COLO668 (cell line): ENCODE measurements at regions not wholly inside any gene's neighbourhood (a gene's known extent, or its start where the extent isn't known, plus 50 kb on each side); places are given as distances from the start of the nearest gene placed in this dataset.
"Not testable (repeated sequence)": the region's sequence is repeated elsewhere in the genome, so short reads cannot be mapped to it uniquely, and the experiment has no call there.

Experiments
- DNase-seq: peaks from one replicate; lab custom pipeline; 2025; ENCODE audit not compliant: unreplicated experiment; lab: John Stamatoyannopoulos, UW

DNA sequence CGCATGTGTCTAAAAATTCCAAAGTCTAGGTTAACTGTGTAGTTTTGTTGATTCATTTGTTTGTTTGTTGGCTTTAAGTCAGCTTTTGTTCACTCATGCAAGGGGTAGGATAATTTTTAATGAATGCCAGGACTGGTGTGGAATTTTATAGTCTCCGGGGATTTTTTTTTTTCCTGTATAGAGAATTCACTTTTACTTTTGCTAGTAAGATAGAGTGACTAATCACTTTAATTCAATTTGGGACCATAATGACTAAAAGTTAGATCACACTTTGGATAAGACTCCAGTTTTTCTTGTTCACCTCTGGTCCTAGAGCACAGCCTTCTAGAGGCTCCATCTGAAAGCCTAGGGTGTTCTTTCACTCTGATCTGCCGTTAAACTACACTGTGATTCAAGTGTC, 1690.0 kb downstream of the PCDH9 start:
- DNase-seq, result no peak

DNA sequence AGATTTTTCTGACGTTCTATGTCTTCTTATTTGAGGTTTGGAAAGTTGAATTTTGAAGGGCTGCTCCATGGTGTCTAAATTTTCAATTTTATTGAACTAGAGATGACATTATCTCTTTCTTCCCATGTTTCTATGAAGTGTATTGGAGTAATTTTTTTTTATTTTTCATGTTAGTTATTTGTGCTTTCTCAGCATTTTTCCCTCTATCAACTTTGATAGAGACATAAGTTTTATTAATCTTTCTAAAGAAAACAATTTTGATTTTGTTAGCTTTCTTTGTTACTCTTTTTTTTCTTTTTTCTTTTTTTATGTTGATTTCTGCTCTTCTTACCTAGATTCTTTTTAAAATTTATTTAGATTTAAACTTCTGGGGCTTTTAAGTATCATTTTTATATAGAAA, 1694.8 kb downstream of the PCDH9 start:
- no peak for DNase-seq

DNA sequence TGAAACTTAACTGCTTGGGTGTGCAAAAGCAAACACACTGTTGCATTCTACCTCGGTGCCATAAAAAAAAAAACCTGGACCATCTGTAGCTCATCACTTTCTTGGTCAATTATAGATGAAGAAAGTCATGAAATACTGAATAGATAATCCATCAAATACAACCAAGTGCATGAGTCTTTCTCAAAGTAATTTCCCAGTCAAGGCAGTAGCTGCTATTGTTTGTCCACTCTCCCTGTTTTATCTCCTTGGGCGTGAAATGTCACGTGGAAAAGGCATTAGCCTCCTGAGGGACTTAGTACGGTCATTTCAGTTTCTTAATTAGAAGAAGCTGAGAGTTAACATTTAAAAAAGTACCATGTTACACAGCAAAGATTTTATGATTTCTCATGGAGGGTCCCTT, 1697.9 kb downstream of the PCDH9 start:
- no peak for DNase-seq

DNA sequence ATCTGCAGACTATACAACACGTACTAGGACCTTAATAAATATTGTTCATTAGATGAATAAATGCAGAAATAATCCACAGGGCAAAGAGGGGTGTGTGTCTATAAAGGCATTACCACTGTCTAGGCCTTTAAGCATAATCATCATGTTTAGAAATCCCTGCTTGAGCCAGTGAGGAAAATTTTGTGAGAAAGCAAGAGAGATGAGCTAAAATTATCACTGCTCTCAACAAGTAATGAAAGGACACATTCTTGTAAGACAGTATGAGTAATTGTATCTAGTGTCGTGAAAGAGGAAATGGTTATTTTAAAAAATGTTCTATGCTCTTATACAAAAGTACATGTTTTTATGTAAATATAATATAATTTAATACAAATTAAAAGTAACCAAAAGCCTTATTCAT, 1699.4 kb downstream of the PCDH9 start:
- DNase-seq, result no peak

DNA sequence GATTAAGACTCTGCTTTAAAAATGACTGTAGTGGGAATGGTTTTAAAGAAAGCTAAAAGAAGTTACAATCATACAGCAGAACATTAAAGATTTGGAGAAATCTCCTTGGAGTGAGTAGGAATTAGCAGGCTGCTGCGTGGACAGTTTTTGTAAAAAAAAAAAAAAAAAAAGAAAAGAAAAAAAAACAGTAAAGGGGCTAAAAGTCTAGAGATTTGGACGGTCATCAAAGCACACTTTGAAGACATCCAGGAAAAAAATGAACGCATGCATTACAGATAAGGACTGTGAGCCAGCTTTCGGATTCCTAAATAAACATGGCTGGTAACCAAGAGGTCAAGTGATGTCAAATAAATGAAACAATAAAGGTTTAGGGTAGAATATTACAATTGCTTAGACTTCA, 1700.6 kb downstream of the PCDH9 start:
- DNase-seq, result no peak

DNA sequence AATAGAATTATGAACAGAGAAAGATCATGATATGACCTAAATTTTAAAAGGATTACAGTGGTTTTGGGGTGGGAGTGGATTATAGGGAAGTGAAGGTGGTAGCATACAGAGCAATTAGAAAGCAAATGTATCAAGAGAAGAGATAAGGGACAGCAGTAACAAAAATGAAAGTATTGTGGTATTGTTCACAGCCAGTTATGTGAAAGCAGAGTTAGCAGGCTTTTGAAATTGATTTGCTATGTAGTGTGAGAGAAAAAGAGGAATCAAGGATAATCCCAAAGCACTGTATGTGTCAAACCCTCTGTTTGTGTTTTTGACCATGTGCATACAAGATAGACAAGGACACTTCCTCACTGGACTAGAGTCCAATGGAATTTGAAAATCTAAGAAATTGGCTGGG, 1721.4 kb downstream of the PCDH9 start:
- DNase-seq, result no peak

DNA sequence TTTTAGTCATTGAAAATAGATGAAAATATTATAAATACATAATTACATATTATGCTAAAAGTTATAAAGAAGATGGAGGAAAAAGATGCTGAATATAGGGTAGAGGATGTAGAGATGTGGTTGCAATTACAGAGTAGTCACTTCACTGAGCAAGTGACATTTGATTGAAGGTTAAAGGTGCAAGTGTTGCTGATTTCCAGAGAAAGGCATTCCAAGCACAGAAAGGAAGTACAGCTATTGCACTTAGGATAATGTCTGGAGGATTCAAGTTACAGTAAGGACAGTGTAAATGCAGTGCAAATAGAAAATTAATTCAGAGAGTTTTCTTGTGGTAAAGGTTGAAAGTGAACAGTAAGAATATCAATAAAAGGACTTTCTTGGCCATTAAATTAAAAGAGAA, 1721.8 kb downstream of the PCDH9 start:
- no peak for DNase-seq

DNA sequence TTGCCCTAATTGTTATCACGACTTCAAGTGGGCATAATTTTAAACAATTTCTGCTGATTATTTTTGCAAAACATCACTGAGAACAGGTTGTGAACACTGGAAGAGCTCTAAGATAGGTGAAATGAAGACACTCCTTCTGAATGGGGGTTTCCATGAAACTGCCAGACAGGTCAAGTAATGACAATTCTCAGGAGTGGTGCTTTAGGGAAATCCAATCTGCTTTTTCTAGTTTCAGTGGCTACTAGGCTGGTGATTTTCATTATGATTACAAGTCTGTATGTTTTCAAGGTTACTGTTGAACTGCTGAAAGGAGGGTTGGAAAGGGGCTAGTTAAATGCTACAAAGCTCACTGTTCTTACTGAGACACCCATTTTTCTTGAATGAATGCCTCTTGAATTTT, 1724.2 kb downstream of the PCDH9 start:
- no peak for DNase-seq

DNA sequence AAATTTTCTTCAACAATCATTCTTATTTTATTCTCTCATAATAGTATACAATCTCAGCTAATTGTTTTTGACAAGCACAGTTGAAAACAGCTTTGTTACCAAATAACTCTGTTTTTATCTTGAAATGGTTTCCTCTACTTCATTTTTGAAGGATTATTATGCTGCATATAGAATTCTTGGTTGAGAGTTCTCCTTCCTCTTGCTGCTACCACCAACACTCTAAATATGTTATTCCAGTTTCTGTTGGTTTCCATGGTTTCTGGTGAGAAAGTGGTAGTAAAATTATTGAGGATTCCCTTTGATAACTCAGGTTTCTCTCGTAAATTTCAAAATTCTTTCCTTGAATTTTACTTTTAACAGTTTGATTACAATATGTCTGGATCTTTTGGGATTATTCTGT, 1725.9 kb downstream of the PCDH9 start:
- no peak for DNase-seq

DNA sequence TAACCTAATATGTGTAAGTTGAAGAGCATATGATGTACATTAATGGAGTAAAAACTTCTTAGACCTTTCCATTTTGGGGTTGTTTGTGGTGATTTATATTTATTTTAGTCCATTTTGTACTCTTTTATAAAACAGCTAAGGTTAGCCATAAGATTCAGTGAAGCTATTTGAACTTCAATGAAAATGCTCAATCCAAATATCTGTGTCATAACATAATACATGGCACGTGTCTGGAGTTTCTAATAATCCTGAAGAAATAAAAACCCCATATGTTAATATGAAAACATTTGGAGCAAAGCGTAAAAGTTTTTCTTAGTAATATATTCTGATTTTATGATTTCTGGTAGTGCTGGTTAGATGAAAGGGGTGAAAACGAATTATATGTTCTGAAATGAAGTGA, 1729.7 kb downstream of the PCDH9 start:
- DNase-seq, result no peak

DNA sequence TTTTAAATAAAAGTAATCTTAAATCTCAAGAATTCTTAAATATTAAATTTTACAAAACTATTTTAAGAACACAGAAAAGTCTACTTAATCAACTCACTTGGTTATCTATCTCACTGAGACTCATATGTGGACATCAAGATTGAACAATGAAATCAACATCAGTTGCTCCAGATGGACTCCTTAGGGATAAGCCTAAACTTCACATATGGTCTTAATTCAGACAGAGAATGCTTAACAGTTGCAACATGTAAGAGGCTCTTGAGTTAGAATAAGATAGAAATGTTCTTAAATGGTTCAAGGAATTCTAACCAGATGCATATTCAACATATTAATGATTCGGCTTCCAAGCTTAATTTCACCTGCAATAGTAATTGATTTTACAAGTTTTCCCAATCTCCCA, 1730.9 kb downstream of the PCDH9 start:
- DNase-seq, result no peak

DNA sequence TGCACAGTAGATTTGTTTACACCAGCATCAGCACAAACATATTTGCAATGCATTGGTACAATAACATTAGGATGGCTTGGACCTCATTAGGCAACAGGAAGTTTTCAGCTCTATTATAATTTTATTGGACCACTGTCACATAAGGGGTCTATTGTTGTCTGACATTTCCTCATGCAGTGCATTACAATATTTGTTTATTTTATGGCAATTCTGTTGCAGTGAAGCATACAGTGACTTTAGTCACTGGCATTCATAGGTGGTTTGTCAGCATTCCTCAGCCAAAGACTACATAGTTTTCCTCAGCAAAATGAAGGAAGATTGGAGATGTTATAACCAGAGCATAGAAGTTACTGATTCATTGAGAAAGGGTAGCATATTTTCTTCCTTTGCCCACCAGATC, 1732.9 kb downstream of the PCDH9 start:
- no peak for DNase-seq

DNA sequence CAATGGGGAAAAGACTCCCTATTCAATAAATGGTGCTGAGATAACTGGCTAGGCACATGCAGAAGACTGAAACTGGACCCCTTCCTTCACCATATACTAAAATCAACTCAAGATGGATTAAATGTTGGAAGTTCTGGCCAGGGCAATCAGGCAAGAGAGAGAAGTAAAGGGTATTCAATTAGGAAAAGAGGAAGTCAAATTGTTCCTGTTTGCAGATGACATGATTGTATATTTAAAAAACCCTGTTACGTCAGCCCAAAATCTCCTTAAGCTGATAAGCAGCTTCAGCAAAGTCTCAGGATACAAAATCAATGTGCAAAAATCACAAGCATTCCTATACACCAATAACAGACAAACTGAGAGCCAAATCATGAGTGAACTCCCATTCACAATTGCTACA, 1739.4 kb downstream of the PCDH9 start:
- not testable (repeated sequence) for DNase-seq

DNA sequence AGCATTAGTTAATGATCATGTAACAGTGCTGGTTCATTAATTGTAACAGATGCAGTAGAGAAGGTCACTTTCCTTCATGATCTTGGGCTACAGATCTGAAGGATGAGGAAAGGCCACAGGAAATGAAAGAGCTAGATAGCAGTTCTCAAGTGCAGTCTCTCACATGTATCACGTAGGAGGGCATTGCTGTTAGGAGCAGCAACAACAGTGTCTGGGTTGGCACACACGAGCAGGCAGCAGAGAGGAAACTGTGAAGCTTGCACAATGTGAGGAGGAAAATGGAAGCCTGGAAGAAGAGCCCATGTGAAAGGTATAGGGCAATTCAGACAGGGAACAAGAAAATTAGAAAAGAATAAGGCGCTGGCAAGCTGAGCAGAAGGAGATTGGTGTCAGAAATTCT, 1741.5 kb downstream of the PCDH9 start:
- no peak for DNase-seq

DNA sequence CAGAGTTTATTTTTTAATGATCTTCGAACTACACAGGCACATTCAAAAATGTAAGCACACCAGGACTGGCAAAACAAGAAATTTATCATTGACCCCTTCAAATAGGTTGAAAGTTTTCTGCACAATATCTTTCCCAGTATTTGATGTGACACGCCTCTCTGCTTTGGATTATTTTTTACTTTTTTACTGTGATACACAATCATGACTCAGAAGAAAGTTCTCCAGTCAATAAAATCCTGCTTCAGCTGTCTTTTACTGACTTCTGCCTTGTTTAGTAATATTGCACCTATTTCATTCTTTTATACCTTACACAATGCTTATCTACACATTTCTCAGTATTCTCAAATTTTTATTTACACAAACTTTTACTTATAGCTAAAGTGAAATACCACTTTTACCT, 1750.4 kb downstream of the PCDH9 start:
- no peak for DNase-seq

DNA sequence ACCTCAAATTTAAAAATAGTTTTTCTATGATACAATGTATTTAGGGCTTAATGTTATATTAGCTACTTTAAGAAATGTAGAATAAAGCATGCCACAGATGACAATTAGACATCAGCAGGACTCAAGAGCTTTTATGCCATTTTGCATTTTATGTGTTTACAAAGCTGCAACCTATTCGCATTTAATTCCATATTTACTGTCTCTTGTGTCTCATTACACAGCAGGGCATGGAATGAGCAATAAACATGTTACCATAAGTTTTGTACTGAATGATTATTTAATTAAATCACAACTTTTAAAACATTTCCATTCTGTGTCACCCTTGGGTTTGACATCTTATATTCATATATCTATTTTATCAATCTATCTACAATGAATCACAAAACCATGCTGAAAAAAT, 1756.9 kb downstream of the PCDH9 start:
- DNase-seq, result no peak

DNA sequence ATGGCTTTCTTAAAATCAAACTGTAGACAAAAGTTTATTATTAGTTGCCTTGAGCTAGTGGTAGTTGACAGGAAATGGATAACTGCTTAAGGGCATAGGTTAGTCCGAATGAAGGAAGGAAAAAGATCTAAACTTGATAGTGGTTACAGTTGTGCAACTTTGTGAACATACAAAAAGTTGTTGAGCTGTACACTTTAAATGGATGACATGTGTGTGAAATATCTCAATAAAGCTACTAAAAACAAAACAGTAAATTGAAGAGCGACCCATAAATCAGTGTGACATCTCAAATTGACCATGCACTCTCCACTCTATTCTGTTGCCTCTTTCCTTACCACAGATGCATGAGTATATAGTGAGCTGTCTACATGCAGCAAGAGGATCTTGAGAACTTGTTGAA, 1757.8 kb downstream of the PCDH9 start:
- no peak for DNase-seq

DNA sequence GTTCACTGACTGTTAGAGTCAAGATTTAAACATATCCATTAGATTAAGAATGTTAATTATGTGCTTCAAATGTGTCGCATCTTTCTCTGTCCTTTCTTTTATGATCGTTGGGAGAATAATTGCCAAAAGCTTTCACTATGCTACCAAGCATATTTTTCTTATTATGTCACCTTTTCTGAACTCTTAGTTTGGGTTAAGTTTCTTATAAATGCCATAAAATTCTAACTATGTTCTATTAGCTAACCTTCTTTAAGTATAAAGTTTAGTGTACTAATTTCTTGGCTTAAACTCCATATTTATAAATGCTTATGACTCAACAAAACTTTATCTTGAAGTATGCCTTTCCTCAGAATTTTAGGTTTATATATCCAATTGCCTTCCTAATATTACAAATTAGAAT, 1759.4 kb downstream of the PCDH9 start:
- DNase-seq, result no peak

DNA sequence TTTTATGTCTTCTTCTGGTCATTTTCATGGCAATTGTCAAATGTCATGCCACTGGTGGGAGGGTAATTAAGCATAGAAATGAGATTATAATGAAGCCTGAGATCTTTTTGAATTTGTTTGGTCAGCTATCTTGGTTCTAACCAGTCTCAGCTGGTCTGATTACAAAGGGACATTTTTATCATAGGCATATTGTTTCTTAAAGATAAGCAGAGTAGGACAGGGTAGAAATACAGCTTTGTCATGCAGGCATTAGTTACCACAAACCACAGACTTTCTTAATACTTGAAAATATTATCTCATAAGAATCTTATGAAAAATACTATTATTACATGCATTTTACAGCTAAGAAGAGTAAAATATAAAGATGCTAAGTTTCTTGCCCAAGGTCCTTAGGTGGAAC, 1761.5 kb downstream of the PCDH9 start:
- no peak for DNase-seq

DNA sequence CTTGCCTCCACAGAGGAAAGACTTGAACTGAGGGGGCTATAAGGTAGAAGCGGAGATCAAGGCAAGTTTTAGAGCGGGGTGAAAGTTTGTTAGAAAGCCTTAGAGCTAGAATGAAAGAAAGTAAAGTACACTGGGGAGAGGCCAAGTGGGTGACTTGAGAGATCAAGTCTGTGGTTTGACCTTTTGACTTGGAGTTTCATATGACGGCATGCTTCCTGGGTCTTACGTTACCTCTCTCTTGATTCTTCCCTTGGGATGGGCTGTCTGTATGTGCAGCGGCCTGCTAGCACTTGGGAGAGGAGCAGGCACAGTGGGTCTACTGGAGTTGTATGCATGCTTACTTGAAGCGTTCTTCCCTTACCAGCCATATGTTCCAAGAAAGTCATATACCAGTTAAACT, 1768.5 kb downstream of the PCDH9 start:
- DNase-seq, result no peak

DNA sequence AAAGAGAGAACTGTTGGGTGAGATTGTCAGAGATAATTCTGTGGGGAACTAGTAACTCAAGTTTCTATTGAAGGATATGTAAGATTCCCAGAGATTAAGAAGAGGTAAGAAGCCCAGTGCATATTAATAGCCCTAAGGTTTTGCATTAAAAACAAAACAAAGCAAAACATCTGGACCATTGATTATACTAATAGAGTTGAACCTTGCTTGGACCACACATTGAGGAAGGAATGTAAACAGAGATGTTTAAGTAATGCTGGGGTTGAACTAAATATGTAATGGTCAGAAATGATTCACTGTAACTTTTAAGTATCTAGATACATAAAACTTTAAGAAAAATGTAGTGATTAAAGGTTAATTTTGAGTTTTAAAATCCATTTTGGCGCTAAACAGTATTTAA, 1770.0 kb downstream of the PCDH9 start:
- no peak for DNase-seq

DNA sequence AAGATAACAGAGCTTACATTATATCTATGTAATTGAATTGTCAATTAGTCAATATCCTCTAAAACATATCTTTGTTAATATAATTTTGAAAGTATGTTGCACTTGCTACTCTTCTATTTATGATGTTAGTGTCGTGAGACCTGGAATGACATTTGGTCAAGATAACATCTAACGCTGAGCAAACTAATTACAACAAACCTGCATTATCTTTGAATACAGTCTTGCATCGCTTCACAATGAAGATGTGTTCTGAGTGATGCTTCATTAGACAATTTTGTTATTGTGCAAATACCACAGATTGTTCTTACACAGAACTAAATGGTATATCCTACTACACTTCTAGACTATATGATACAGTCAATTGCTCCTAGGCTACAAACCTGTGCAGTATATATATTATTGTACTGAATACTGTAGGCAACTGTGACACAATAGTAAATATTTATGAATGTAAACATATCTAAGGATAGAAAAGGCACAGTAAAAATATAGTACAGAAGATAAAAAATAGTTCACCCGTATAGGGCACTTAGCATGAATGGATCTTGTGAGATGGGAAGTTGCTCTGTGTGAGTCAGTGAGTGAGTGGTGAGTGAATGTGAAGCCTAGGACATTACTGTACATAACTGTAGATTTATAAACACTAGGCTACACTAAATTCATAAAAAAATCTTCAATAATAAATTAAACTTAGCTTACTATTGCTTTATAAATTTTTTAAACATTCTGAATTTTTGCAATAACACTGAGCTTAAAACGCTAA, 1773.8 kb downstream of the PCDH9 start:
- DNase-seq, result no peak

DNA sequence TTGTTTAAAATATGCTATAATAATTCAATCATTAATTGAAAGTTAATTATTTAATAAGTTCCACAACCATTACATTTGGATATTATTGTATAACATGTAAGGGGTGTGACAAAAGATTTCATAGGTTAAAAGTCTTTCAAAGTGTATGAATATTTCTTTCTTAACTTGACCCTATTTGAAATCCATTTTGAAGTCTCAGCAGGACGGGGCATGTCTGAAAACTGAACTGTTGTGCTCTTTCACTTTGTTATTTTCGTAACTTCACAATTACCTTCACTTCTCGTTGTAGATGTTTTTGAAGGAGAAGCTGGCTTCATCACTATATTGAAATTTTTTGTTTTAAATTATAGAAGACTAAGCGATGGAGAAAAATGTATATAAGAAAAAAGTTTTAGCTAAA, 1775.7 kb downstream of the PCDH9 start:
- DNase-seq, result no peak

DNA sequence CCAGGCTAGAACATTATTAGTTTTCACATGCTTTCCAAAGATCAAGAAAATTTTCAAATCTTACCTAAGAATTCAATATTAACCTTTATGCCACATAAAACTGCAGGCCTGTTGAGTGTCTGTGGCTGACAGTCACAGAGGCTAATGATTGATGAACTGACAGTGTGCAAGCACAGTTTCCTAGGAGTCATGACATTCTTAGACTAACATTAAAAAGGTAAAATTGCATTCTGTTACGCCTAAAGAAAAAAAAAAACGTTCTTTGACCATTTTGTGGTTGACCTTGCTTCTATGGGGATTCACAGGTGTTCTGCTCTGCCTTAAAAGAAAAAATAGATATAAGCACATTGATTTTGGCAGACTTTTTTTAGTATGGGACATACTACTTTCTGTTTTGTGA, 1776.2 kb downstream of the PCDH9 start:
- no peak for DNase-seq
